Panc1 (cell line): ENCODE measurements at regions not wholly inside any gene's neighbourhood (a gene's known extent, or its start where the extent isn't known, plus 50 kb on each side); places are given as distances from the start of the nearest gene placed in this dataset.

Source experiments
- ATAC-seq: fragments of 200-7000 bp; cut with Tn5 transposase; 2 replicates; pipeline ENCODE4 v1.9.1; 2020; ENCODE audit warnings: mild to moderate bottlenecking, moderate library complexity
- BruUV-seq: library from RNA; stranded (reverse); fragments of 400-500 nt; replicated peaks from 2 replicates; lab custom pipeline; 2021; lab: Mats Ljungman, UMichigan
- CTCF ChIA-PET: fragments of 300-600 bp; sonication (Branson Sonifier 250); formaldehyde crosslinking; loops from one replicate; lab custom pipeline; 2022; ENCODE audit warnings: antibody characterized with exemption; lab: Charles Lee
- POLR2A ChIA-PET: fragments of 300-600 bp; sonication (Branson Sonifier 250); formaldehyde crosslinking; loops from one replicate; lab custom pipeline; 2022; ENCODE audit warnings: antibody characterized with exemption; lab: Charles Lee
- DNase-seq: peaks from one replicate; pipeline ENCODE4 v3.0.0-alpha.2; 2010; ENCODE audit warnings: low read depth, low spot score
- H3K27ac ChIP-seq: 2 replicates; pipeline ENCODE4 v1.5.1; 2011; ENCODE audit warnings: mild to moderate bottlenecking, low read length, inconsistent platforms
- H3K27me3 ChIP-seq: fragments of 200-500 bp; sonication (Bioruptor generic); 2 replicates; pipeline ENCODE4 v1.6.0; 2014; ENCODE audit warnings: low read length, inconsistent platforms; ENCODE audit not compliant: control insufficient read depth, insufficient read depth
- H3K36me3 ChIP-seq: fragments of 200-500 bp; sonication (Bioruptor generic); 2 replicates; pipeline ENCODE4 v1.5.1; 2014; ENCODE audit warnings: inconsistent platforms, mild to moderate bottlenecking, low read length, moderate library complexity; ENCODE audit not compliant: control insufficient read depth, insufficient read depth
- H3K4me1 ChIP-seq: 2 replicates; pipeline ENCODE4 v1.5.1; 2011; ENCODE audit warnings: inconsistent platforms, mild to moderate bottlenecking, low read length, moderate library complexity; ENCODE audit not compliant: control insufficient read depth, insufficient read depth
- H3K4me3 ChIP-seq, 2 experiments: 2 replicates each; pipeline ENCODE4 v1.5.1; 2011 to 2012; ENCODE audit warnings: low read depth in 2 of 2, low read length in 2 of 2, mild to moderate bottlenecking in 2 of 2, inconsistent platforms in 1 of 2, moderate library complexity in 1 of 2
- H3K9me3 ChIP-seq: fragments of 200-500 bp; sonication (Bioruptor generic); 2 replicates; pipeline ENCODE4 v1.5.1; 2014; ENCODE audit warnings: low read depth, mild to moderate bottlenecking, inconsistent platforms, low read length, moderate library complexity; ENCODE audit not compliant: control insufficient read depth, insufficient read depth
- POLR2AphosphoS5 ChIP-seq: IDR thresholded peaks from 2 replicates; pipeline ENCODE4 v1.6.1; 2012; ENCODE audit warnings: mild to moderate bottlenecking, low read depth, low read length, moderate library complexity
- SIN3A ChIP-seq: IDR thresholded peaks from 2 replicates; pipeline ENCODE4 v1.6.1; 2012; ENCODE audit warnings: low read depth, mild to moderate bottlenecking, low read length, moderate library complexity, borderline replicate concordance; ENCODE audit not compliant: insufficient read depth
- TCF7L2 ChIP-seq: IDR thresholded peaks from 2 replicates; pipeline ENCODE4 v1.6.1; 2011; ENCODE audit warnings: mild to moderate bottlenecking, low read depth, low read length, inconsistent platforms
- in situ Hi-C: cut with HindIII; loops from 2 replicates; pipeline ENCODE4 v1.10.0; 2016; ENCODE audit warnings: low sequenced_read_pairs, low pct_unique_long_range_greater_than_20kb
- intact Hi-C: fragments of 100-400 bp; cut with micrococcal nuclease; formaldehyde crosslinking; loops from one replicate; pipeline ENCODE4 v1.10.0; 2022; ENCODE audit not compliant: unreplicated experiment
- TF ChIP-seq, protein P1 (sequence below): fragments of 450-650 bp; IDR thresholded peaks from 2 replicates; pipeline ENCODE4 v1.5.1; 2017; ENCODE audit warnings: mild to moderate bottlenecking
- TF ChIP-seq, protein P2 (sequence below), 2 experiments: IDR thresholded peaks; 2 replicates each; pipeline ENCODE4 v1.6.1; 2011 to 2012; ENCODE audit warnings: low read depth in 2 of 2, control low read depth in 1 of 2, low read length in 1 of 2, mild to moderate bottlenecking in 1 of 2, moderate library complexity in 1 of 2; ENCODE audit not compliant: insufficient read depth in 1 of 2

DNA sequence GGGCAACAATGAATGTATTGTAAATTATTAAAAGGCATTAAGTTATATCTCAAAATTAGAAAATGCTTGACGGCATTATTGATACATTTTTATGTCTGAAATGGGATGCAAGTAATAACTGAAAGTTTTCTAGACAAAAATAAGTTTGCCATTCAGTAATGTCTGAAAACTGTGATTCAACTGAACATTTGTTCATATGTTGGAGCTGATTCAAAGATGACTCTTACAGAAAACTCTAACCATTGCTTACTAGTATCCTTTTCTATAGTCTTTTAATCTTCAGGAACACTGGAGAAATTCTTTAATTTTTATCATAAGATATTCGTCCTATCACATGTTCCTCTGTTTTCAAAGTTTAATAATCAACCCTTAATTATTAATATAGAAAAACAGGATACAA lies 71.1 kb upstream of the TFEC start:
- in situ Hi-C loops = no loop called here
- H3K9me3 ChIP-seq = no peaks in the 10 kb centered on the region
- ChIA-PET CTCF (no interaction called here), POLR2A (no interaction called here)
- H3K4me3 ChIP-seq = no peak overlapping the region
- peaks cover 12% of the 10 kb centered on the region for H3K27me3 ChIP-seq
- no peak overlapping the region for H3K27ac ChIP-seq
- ATAC-seq (no peak), DNase-seq (no peak)
- no TSS peak for BruUV-seq
- no peak for TF ChIP-seq TCF7L2
- TF ChIP-seq, protein P1, sequence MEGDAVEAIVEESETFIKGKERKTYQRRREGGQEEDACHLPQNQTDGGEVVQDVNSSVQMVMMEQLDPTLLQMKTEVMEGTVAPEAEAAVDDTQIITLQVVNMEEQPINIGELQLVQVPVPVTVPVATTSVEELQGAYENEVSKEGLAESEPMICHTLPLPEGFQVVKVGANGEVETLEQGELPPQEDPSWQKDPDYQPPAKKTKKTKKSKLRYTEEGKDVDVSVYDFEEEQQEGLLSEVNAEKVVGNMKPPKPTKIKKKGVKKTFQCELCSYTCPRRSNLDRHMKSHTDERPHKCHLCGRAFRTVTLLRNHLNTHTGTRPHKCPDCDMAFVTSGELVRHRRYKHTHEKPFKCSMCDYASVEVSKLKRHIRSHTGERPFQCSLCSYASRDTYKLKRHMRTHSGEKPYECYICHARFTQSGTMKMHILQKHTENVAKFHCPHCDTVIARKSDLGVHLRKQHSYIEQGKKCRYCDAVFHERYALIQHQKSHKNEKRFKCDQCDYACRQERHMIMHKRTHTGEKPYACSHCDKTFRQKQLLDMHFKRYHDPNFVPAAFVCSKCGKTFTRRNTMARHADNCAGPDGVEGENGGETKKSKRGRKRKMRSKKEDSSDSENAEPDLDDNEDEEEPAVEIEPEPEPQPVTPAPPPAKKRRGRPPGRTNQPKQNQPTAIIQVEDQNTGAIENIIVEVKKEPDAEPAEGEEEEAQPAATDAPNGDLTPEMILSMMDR = no peak
- TF ChIP-seq SIN3A = no peak
- TF ChIP-seq, protein P2, sequence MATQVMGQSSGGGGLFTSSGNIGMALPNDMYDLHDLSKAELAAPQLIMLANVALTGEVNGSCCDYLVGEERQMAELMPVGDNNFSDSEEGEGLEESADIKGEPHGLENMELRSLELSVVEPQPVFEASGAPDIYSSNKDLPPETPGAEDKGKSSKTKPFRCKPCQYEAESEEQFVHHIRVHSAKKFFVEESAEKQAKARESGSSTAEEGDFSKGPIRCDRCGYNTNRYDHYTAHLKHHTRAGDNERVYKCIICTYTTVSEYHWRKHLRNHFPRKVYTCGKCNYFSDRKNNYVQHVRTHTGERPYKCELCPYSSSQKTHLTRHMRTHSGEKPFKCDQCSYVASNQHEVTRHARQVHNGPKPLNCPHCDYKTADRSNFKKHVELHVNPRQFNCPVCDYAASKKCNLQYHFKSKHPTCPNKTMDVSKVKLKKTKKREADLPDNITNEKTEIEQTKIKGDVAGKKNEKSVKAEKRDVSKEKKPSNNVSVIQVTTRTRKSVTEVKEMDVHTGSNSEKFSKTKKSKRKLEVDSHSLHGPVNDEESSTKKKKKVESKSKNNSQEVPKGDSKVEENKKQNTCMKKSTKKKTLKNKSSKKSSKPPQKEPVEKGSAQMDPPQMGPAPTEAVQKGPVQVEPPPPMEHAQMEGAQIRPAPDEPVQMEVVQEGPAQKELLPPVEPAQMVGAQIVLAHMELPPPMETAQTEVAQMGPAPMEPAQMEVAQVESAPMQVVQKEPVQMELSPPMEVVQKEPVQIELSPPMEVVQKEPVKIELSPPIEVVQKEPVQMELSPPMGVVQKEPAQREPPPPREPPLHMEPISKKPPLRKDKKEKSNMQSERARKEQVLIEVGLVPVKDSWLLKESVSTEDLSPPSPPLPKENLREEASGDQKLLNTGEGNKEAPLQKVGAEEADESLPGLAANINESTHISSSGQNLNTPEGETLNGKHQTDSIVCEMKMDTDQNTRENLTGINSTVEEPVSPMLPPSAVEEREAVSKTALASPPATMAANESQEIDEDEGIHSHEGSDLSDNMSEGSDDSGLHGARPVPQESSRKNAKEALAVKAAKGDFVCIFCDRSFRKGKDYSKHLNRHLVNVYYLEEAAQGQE (IDR thresholded peaks at IDR 0.05; ENCODE audit: insufficient read depth in 1 of 2, low read depth in 2 of 2, low read length in 1 of 2) = no peak
- TF ChIP-seq POLR2AphosphoS5 = no peak
- no peaks in the 10 kb centered on the region for H3K36me3 ChIP-seq
- intact Hi-C loops = no loop called here
- H3K4me1 ChIP-seq = no peaks in the 10 kb centered on the region

DNA sequence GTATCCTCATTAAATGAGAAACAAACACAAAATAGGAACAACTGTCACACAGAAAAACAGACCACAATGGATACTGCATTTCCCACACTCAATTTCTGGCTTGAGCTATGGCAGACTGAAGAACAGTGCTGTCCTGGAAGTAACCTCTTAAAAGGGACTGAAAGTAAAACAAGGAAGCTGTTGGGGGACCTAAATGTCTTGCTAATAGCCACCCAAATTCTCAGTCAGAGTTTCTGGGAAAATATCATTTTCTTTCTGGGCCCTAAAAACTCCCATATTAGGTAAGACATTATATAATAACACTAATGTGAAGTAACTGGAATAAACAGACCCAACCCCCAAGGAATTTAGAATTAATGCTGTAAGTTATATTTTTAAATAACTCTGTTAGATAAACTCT lies 80.9 kb upstream of the TFEC start:
- TF ChIP-seq, protein P2 (IDR thresholded peaks at IDR 0.05; ENCODE audit: insufficient read depth in 1 of 2, low read depth in 2 of 2, low read length in 1 of 2) = no peak
- TF ChIP-seq, protein P1 = no peak
- no peak for TF ChIP-seq POLR2AphosphoS5
- TF ChIP-seq SIN3A = no peak
- TF ChIP-seq TCF7L2 = no peak
- Histone ChIP-seq H3K27ac (no peak overlapping the region), H3K36me3 (no peaks in the 10 kb centered on the region), H3K4me3 (no peak overlapping the region), H3K27me3 (peaks cover 9% of the 10 kb centered on the region), H3K9me3 (no peaks in the 10 kb centered on the region), H3K4me1 (no peaks in the 10 kb centered on the region)
- ChIA-PET CTCF (no interaction called here), POLR2A (no interaction called here)
- ATAC-seq (no peak), DNase-seq (no peak)
- in situ Hi-C loops (no loop called here), intact Hi-C loops (no loop called here)
- no TSS peak for BruUV-seq
